Breast epithelium (tissue), 4 donors: ENCODE measurements at regions not wholly inside any gene's neighbourhood (a gene's known extent, or its start where the extent isn't known, plus 50 kb on each side); places are given as distances from the start of the nearest gene placed in this dataset.

ENCODE experiments used
- DNase-seq, 2 donors: peaks; one replicate each; pipeline ENCODE4 v3.0.0-alpha.2; 2019; ENCODE audit warnings: low spot score in 2 of 2
- H3K27ac ChIP-seq, 2 donors: fragments of 200-600 bp; sonication (generic) in 1 of 2; one replicate each; pipeline ENCODE4 v1.5.1; 2016 to 2019; ENCODE audit warnings: mild to moderate bottlenecking in 1 of 2
- H3K27me3 ChIP-seq, 2 donors: fragments of 200-600 bp; sonication (generic) in 1 of 2; one replicate each; pipeline versions ENCODE4 v1.5.1 to v1.6.0; 2017 to 2019; ENCODE audit warnings: control low read depth in 1 of 2, mild to moderate bottlenecking in 1 of 2
- H3K36me3 ChIP-seq: fragments of 200-600 bp; one replicate; pipeline ENCODE4 v1.5.1; 2019
- H3K4me1 ChIP-seq, 2 donors: fragments of 200-600 bp; sonication (generic); one replicate each; pipeline ENCODE4 v1.5.1; 2016 to 2019; ENCODE audit warnings: control low read depth in 1 of 2
- H3K4me3 ChIP-seq, 3 donors: fragments of 200-600 bp; sonication (generic); 1 replicate in 2 of 3; 2 replicates in 1 of 3; pipeline ENCODE4 v1.5.1; 2016 to 2019; ENCODE audit warnings: mild to moderate bottlenecking in 3 of 3, moderate library complexity in 2 of 3
- H3K9me3 ChIP-seq, 2 donors: fragments of 200-600 bp; sonication (generic) in 1 of 2; one replicate each; pipeline ENCODE4 v1.5.1; 2016 to 2019; ENCODE audit warnings: control low read depth in 1 of 2
- POLR2A ChIP-seq: fragments of 450-650 bp; IDR thresholded peaks from one replicate; pipeline ENCODE4 v1.6.1; 2016; ENCODE audit warnings: antibody characterized with exemption, mild to moderate bottlenecking, moderate library complexity
- POLR2AphosphoS5 ChIP-seq, 3 donors: sonication (generic); formaldehyde crosslinking; IDR thresholded peaks; one replicate each; pipeline ENCODE4 v1.6.1; 2017; ENCODE audit warnings: antibody characterized with exemption in 3 of 3
- intact Hi-C: fragments of 100-400 bp; cut with DNase I; formaldehyde crosslinking; loops from one replicate; pipeline ENCODE4 v1.15.1; 2023; ENCODE audit warnings: low total_unique reads
- TF ChIP-seq, protein P1 (sequence below), 3 donors: fragments of 450-650 bp; IDR thresholded peaks; one replicate each; pipeline ENCODE4 v1.5.1; 2016 to 2017; ENCODE audit warnings: antibody characterized with exemption in 3 of 3, mild to moderate bottlenecking in 3 of 3, moderate library complexity in 3 of 3

DNA sequence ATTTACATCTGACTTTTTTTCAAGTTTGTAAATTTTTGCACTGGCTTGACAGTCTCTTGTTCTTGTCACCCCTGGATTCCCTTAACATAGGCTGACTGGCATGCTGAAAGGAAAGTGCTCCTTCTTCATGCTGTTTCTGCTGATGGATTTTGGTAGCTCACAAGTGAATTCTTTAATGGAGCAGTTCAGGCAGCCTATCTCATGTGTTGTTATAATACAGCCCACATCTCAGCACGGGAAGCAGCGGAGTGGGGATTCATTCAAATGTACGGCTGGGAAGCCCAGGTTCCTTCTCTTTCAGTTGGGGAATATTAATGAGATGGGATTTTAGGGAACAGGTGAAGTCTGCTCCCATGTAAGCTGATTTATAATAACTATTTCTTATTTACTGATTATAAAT is 142.8 kb downstream of the CD8B2 start:
- H3K4me1 ChIP-seq: no peaks in the 10 kb centered on the region
- intact Hi-C loops: no loop called here
- no peak for TF ChIP-seq POLR2AphosphoS5 (IDR thresholded peaks at IDR 0.05)
- no peak for TF ChIP-seq POLR2A
- TF ChIP-seq, protein P1, sequence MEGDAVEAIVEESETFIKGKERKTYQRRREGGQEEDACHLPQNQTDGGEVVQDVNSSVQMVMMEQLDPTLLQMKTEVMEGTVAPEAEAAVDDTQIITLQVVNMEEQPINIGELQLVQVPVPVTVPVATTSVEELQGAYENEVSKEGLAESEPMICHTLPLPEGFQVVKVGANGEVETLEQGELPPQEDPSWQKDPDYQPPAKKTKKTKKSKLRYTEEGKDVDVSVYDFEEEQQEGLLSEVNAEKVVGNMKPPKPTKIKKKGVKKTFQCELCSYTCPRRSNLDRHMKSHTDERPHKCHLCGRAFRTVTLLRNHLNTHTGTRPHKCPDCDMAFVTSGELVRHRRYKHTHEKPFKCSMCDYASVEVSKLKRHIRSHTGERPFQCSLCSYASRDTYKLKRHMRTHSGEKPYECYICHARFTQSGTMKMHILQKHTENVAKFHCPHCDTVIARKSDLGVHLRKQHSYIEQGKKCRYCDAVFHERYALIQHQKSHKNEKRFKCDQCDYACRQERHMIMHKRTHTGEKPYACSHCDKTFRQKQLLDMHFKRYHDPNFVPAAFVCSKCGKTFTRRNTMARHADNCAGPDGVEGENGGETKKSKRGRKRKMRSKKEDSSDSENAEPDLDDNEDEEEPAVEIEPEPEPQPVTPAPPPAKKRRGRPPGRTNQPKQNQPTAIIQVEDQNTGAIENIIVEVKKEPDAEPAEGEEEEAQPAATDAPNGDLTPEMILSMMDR (IDR thresholded peaks at IDR 0.05): no peak

DNA sequence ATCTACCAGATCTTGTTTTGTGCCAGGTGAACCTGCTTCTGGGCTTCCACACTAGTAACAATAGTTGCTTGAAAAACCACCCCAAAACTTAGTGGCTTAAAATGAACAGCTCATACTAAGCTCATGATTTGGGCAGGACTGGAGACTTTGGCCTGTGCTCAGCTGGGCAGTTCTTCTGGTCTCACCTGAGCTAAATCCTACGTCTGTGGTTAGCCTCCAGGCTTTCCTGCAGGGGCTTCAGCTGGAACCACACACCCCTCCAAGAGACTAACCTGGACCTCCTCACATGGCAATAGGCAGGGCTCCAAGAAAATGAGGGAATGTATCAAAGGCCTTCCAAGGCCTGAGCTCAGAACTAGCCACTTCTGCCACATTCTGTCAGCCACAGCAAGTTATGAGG is 144.1 kb downstream of the CD8B2 start:
- intact Hi-C loops: loop anchor here (1.0 kb wide), 1 partner anchor 20 kb away; no protein-coding TSS in a partner anchor

More for the DNA sequence above, 142.8 kb downstream of the CD8B2 start:
- H3K4me3 ChIP-seq: no peak overlapping the region
- H3K27ac ChIP-seq: no peak overlapping the region
- no peaks in the 10 kb centered on the region for H3K36me3 ChIP-seq
- peaks cover 0 to 4% of the 10 kb centered on the region in 2 donors for H3K27me3 ChIP-seq
- DNase-seq: no peak
- H3K9me3 ChIP-seq: peaks cover 5 to 10% of the 10 kb centered on the region in 2 donors

DNA sequence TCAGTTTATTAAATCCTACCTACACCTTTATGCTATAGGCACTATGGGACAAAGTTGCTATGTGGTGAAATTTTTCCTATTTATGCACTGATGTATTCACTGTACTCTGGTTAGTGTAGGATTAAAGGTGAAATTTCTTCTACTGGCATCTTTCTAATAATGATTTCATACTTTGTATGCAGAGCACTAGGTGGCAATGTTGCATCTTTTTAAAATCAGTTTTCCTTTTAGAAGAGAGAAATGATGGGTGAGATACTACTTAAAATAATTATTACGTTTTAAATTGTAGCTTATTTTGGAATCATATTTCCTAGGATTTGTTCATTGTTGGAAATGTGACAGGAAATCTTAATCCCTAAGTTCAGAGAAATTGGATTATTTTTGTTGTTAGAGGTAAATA is 150.9 kb downstream of the CD8B2 start:
- TF ChIP-seq, protein P1 (IDR thresholded peaks at IDR 0.05): peak in 2 of 3 donors; percentile 16 to 17
- no peak for TF ChIP-seq POLR2AphosphoS5 (IDR thresholded peaks at IDR 0.05)
- no peak for DNase-seq
- Histone ChIP-seq H3K36me3 (no peaks in the 10 kb centered on the region), H3K4me3 (no peak overlapping the region), H3K27ac (no peak overlapping the region), H3K4me1 (no peaks in the 10 kb centered on the region), H3K9me3 (no peaks in the 10 kb centered on the region), H3K27me3 (no peaks in the 10 kb centered on the region)
- intact Hi-C loops: no loop called here

More for the DNA sequence above, 144.1 kb downstream of the CD8B2 start:
- no peak for TF ChIP-seq POLR2A
- no peak for TF ChIP-seq POLR2AphosphoS5 (IDR thresholded peaks at IDR 0.05)
- TF ChIP-seq, protein P1 (IDR thresholded peaks at IDR 0.05): no peak
- no peak for DNase-seq
- Histone ChIP-seq H3K36me3 (no peaks in the 10 kb centered on the region), H3K27me3 (peaks cover 0 to 4% of the 10 kb centered on the region in 2 donors), H3K9me3 (peaks cover 5 to 10% of the 10 kb centered on the region in 2 donors), H3K4me1 (no peaks in the 10 kb centered on the region), H3K27ac (no peak overlapping the region), H3K4me3 (no peak overlapping the region)

DNA sequence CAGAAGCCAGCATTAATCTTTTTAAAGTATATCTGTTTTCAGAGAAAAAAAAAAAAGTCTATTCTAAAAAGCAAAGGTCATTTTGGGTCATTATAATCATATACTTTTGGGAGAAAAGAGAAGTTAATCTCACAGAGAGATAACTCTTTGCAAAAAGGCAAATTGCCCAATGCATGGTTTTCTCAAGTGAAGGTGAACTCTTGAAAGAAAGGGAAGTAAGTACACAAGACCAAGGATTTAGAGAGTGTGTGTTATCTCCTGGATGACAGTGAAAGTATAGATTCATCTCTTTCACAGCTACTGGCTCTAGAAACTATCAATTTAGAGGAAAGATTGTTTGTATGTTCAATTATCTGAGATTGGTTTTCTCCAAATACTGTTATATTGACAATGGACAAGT is 151.4 kb downstream of the CD8B2 start:
- Histone ChIP-seq H3K27ac (no peak overlapping the region), H3K4me3 (no peak overlapping the region), H3K9me3 (no peaks in the 10 kb centered on the region), H3K36me3 (no peaks in the 10 kb centered on the region), H3K27me3 (no peaks in the 10 kb centered on the region), H3K4me1 (no peaks in the 10 kb centered on the region)
- TF ChIP-seq POLR2A (no peak), POLR2AphosphoS5 (IDR thresholded peaks at IDR 0.05) (no peak)
- TF ChIP-seq, protein P1 (IDR thresholded peaks at IDR 0.05): no peak
- DNase-seq: no peak
- intact Hi-C loops: no loop called here

DNA sequence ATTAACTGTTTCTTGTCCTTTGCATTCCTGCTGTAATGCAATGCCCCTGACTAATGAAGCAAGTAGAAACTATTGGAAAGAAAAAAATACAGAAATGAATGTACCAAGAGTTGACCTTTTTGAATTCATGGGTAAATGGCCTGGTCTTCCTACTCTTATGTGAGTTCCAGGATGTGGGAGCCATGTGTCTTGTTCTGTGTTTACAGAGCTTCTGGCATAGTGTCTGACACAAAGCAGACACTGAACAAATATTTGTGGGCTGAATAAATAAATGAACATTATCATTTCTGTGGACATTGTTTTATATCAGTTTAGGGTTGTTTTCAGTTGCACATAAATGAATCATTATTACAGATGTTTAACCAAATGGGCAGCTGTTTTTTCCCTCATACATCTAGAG is 155.5 kb downstream of the CD8B2 start:
- TF ChIP-seq POLR2A (no peak), POLR2AphosphoS5 (IDR thresholded peaks at IDR 0.05) (no peak)
- TF ChIP-seq, protein P1 (IDR thresholded peaks at IDR 0.05): no peak
- intact Hi-C loops: no loop called here
- no peak overlapping the region for H3K27ac ChIP-seq
- no peaks in the 10 kb centered on the region for H3K27me3 ChIP-seq
- no peak overlapping the region for H3K4me3 ChIP-seq
- no peaks in the 10 kb centered on the region for H3K4me1 ChIP-seq
- H3K36me3 ChIP-seq: no peaks in the 10 kb centered on the region
- H3K9me3 ChIP-seq: no peaks in the 10 kb centered on the region
- no peak for DNase-seq
